AG20443 (cell line): ENCODE measurements at regions not wholly inside any gene's neighbourhood (a gene's known extent, or its start where the extent isn't known, plus 50 kb on each side); places are given as distances from the start of the nearest gene placed in this dataset.

Experiments
- DNase-seq: peaks from one replicate; pipeline ENCODE4 v3.0.0; 2012; ENCODE audit warnings: low spot score, mixed read lengths

GRCh38 chr10:107616463-107617410 is 452.2 kb upstream of the SORCS1 start:
- peak; percentile 22 for DNase-seq

GRCh38 chr10:107616031-107616430 is 451.5 kb upstream of the SORCS1 start:
- DNase-seq: no peak

- DNase-seq: no peak
Observed at GRCh38 chr10:107614939-107615685, 450.6 kb upstream of the SORCS1 start.

- no peak for DNase-seq
Observed at GRCh38 chr10:107611115-107611514, 446.6 kb upstream of the SORCS1 start.

GRCh38 chr10:107589081-107589480 is 424.6 kb upstream of the SORCS1 start:
- no peak for DNase-seq

- no peak for DNase-seq
Observed at GRCh38 chr10:107585630-107586029, 421.1 kb upstream of the SORCS1 start.

- no peak for DNase-seq
Observed at GRCh38 chr10:107583974-107584373, 419.5 kb upstream of the SORCS1 start.

- no peak for DNase-seq
Observed at GRCh38 chr10:107579970-107580369, 415.5 kb upstream of the SORCS1 start.

GRCh38 chr10:107577221-107577620 is 412.7 kb upstream of the SORCS1 start:
- no peak for DNase-seq

GRCh38 chr10:107576746-107577145 is 412.2 kb upstream of the SORCS1 start:
- peak; percentile 10 for DNase-seq

GRCh38 chr10:107565014-107565413 is 400.5 kb upstream of the SORCS1 start:
- DNase-seq: no peak

- no peak for DNase-seq
Observed at GRCh38 chr10:107561136-107561650, 396.7 kb upstream of the SORCS1 start.

- DNase-seq: no peak
Observed at GRCh38 chr10:107557916-107558315, 393.4 kb upstream of the SORCS1 start.

- no peak for DNase-seq
Observed at GRCh38 chr10:107554333-107554732, 389.8 kb upstream of the SORCS1 start.

- peak; percentile 21 for DNase-seq
Observed at GRCh38 chr10:107553470-107553869, 389.0 kb upstream of the SORCS1 start.

- DNase-seq: no peak
Observed at GRCh38 chr10:107552963-107553362, 388.5 kb upstream of the SORCS1 start.

- no peak for DNase-seq
Observed at GRCh38 chr10:107548301-107548700, 383.8 kb upstream of the SORCS1 start.

GRCh38 chr10:107546986-107547385 is 382.5 kb upstream of the SORCS1 start:
- no peak for DNase-seq

GRCh38 chr10:107546284-107546683 is 381.8 kb upstream of the SORCS1 start:
- DNase-seq: peak; percentile 43

- DNase-seq: no peak
Observed at GRCh38 chr10:107545717-107546116, 381.2 kb upstream of the SORCS1 start.

- DNase-seq: no peak
Observed at GRCh38 chr10:107544706-107545520, 380.4 kb upstream of the SORCS1 start.

GRCh38 chr10:107542607-107543006 is 378.1 kb upstream of the SORCS1 start:
- DNase-seq: no peak
